Transverse colon (tissue), 3 donors: ENCODE measurements at regions not wholly inside any gene's neighbourhood (a gene's known extent, or its start where the extent isn't known, plus 50 kb on each side); places are given as distances from the start of the nearest gene placed in this dataset.
"Not testable (repeated sequence)": the region's sequence is repeated elsewhere in the genome, so short reads cannot be mapped to it uniquely, and the experiment has no call there.

ENCODE experiments used
- CTCF ChIP-seq, 5 experiments: fragments of 200-600 bp in 3 of 5; fragments of 450-650 bp in 2 of 5; sonication (generic) in 3 of 5; IDR thresholded peaks; 1 replicate in 2 of 5; 2 replicates in 3 of 5; pipeline ENCODE4 v1.5.1; 2016 to 2017; ENCODE audit warnings: antibody characterized with exemption in 5 of 5, inconsistent platforms in 3 of 5, mild to moderate bottlenecking in 2 of 5, moderate library complexity in 1 of 5
- EP300 ChIP-seq: sonication (generic); formaldehyde crosslinking; IDR thresholded peaks from one replicate; pipeline ENCODE4 v1.6.1; 2017; ENCODE audit warnings: antibody characterized with exemption, low read depth

- not testable (repeated sequence) for TF ChIP-seq CTCF (IDR thresholded peaks at IDR 0.05); EP300
Observed at GRCh38 chr22:23437107-23437395, 143.0 kb downstream of the IGLL1 start.
